ENCODE measurements at regions not wholly inside any gene's neighbourhood (a gene's known extent, or its start where the extent isn't known, plus 50 kb on each side); places are given as distances from the start of the nearest gene placed in this dataset.

DNA sequence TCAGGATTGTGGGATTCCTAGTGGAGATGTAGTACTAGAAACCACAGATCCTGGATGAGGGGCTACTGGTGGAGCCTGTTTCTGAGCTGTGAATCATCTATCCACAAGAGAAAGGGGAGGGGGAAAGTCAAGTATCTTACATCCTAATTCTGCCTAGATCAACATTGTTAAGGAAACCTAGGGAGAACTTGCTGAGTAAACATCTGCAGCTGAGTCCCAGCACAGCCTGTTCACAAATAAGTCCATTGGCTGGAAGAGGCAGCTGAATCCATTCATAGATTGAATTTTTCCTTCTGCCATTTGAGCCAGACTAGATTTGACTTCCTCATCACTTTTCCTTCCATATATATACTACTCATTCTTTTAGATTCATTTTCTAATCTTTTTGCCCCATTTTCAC, 460.5 kb downstream of the TUSC7 start:
- no peak for DNase-seq (ENCODE audit: low read depth in 2 of 3, low spot score in 1 of 3)

DNA sequence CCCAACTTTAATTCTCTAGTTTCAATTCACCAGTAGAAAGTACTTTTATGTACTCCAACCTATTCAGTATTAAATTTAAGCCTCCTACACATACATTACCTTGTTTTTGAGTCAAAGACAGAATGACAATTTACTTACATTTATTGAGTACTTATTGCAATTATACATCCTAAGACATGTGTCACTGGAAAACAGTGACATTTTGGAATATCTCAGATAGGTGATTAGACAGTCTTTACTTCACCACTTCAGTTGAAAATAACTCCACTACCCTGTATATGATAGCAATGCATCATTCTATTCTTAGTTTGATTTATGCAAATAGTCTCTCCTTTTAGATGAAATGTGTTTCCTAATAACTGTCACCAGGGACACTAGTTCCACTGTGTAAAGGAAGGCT, 461.5 kb downstream of the TUSC7 start:
- no peak for DNase-seq (ENCODE audit: low read depth in 2 of 3, low spot score in 1 of 3)

DNA sequence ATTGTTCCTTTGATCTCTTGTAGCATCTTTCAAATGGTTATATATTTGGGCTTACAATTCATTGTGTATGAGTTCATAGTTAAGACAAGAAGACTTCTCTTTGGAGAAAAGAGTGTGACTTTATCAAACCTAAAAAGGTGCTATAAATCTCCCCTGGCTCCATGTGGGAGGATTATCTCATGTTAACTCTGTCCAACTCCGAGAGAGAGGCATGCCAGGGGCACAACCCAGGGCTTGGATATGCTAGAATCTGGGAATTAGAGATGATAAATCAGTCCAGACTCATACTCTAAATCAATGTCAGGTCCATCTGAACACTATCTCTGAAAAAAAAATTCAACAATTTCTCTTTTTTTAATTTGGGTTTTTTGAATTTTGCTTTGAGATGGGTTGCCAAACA, 462.8 kb downstream of the TUSC7 start:
- no peak for DNase-seq (ENCODE audit: low read depth in 2 of 3, low spot score in 1 of 3)

DNA sequence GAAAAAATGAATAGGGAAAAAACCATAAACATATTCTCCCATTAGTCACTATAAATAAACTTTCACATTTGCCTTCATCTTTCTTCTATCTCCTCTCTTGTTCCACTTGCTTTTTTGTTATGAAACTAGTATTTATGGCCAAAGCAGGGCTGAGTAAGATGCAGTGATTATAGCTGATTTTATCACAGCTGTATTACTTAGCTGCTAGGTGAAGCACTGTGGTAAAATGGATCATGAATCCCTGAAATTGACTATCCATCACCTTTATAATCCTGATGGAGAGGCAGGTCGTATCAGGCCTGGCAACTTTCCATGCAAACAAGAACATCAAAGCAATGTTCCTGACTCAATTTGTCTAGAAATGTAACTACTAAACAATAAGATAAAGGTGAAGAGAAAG, 471.6 kb downstream of the TUSC7 start:
- DNase-seq (ENCODE audit: low read depth in 2 of 3, low spot score in 1 of 3): no peak

DNA sequence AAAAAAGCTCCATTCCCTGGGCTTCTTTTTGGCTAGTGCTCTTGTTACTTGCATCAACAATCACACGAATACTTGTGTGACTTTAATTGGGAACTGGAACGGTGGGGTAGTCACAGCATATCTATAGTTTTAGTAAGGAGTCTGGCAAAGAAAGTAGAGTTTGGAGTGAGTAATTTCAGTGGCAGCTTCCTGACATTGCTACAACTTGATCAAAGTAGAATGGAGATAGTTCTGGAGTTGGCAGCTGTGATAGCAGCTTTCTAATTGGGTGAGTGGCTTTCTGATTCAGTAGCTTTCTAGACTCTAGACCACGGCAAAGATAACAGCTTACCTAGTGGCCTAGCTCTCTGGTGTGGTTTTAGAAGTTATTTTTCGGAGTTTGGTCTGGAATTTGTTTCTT, 475.0 kb downstream of the TUSC7 start:
- no peak for DNase-seq (ENCODE audit: low read depth in 2 of 3, low spot score in 1 of 3)

DNA sequence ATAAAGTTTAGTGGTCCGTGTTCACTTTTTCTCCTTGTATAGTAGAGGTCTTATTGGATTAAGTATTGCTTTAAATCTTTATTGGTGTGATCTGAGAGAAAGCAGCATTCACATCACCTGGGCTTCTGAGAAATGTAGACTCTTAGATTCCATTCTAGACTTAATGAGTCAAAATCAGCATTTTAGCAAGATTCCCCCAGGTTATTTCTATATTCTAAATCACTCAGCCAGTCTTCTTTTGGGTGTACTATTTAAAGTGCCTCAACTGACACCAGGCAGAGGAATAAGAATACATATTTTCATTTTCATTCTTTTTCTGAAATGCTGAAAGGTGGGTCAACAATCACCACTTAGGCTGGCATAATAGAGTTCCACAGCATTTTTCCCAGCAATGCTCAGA, 481.7 kb downstream of the TUSC7 start:
- DNase-seq (ENCODE audit: low read depth in 2 of 3, low spot score in 1 of 3): no peak

DNA sequence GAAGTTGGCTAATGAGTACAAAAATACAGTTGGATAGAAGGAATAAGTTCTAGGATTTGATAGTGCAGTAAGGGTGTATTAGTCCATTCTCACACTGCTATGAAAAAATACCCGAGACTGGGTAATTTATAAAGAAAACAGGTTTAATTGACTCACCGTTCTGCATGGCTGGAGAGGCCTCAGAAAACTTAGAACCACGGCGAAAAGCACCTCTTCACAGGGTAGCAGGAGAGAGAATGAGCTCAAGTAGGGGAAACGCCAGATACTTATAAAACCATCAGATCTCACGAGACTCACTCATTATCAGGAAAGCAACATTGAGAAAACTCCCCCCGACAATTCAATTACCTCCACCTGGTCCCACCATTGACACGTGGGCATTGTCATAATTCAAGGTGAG, 483.3 kb downstream of the TUSC7 start:
- no peak for DNase-seq (ENCODE audit: low read depth in 2 of 3, low spot score in 1 of 3)

DNA sequence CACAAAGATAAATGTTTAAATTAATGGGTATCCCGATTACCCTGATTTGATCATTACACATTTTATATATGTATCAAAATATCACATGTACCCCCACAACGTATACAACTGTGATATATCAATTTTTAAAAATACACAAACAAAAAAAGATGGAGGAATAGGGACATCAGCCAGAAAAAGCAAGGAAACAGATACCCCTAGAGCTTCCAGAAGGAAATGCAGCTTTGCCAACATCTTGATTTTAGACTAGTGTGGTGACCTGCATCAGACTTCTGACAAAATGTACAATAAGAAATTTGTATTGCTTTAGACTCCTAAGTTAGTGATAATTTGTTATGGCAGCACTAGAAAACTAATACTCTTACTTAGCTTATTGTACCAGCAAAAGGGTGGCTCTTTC, 483.8 kb downstream of the TUSC7 start:
- DNase-seq (ENCODE audit: low read depth in 2 of 3, low spot score in 1 of 3): no peak

DNA sequence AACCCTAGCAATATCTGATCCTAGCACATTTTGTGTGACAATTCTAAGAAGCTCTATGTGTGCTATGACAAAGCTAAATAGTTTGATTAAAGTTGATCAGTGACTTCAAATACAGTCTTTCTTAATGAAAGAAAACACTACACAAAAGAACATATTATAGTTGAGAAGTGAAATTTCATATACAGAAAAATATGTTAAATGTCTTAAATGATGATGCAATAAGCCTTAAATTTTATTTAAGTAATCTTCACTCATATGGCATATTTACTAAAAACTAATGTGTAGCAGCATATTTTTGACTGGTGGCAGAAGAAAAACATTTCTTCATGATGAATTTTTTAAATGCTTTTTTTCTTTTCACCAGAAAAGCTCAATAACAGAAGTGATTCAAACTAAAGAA, 485.5 kb downstream of the TUSC7 start:
- no peak for DNase-seq (ENCODE audit: low read depth in 2 of 3, low spot score in 1 of 3)

DNA sequence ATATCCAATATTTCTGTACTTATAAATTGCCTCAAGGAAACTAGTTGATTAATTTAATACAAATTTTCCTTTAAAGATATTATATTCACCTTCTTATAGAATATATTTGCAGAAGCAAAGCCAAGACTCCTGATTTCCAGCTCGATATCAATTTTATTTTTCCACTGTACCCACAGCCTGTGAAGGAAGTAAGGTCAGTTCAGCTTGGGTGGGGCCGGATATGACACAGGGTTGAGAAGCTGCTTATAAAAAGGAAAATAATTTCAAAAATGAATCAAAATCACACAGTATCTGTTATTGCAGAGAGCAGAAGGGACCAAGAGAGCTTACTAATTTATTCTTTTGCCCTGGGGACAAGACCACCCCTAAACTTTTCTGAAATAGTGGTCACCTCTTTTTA, 491.4 kb downstream of the TUSC7 start:
- no peak for DNase-seq (ENCODE audit: low read depth in 2 of 3, low spot score in 1 of 3)

DNA sequence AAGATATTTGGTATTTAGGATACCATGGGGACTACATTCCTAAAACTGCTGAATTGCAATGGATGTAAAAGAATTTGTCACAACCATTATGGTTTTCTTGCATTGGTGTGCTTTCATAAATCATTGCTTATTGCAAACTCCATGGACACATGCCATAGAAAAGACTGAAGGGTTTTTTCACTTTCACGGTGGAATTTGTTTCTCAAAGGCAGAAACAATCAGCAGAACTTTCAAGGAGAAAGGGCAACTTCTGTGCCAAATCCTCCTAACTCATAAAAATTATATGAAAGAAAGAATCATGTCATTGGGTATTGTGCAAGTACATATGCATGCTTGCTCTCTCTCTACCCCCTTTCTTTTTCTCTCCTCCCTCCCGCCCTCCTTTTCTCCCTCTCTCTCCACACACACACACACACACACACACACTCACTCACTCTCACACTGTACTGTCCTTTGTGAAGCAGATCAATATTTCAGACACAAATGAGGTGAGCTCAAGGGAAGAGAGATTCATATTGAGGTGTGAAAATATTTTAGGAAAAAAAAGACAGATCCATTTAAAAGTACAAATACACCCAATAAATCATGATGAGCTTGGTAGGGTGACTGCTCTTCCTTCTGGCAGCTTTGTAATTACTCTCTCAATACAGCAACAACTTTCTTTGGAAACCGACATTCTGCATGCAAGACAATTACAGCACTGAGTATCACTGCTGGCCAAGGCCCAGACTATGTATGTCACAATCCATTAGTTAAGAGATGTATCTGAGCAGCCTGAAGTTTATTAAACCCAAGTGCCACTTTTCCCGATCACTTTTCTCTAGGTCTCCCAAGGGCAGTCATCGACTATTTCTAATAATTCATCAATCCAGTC, 492.6 kb downstream of the TUSC7 start:
- DNase-seq (ENCODE audit: low read depth in 2 of 3, low spot score in 1 of 3): no peak

DNA sequence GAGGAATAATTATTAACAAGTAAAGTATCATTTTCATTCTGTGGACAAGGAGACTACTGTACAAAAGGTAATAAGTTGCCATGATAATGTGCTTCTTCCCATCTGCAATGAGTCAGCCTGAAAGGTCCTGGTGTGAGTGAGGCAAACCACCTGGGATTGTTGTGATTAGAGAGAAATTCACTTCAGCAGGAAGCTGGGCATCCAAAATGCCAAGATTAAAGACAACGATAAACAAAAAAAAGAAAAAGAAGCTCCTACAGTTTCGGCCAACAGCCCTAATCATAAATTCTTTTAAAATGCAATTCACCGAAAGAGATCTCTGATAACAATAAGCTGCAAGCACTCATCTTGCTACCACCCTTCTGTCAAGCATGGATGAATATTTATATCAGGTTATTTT, 507.8 kb downstream of the TUSC7 start:
- no peak for DNase-seq (ENCODE audit: low read depth in 2 of 3, low spot score in 1 of 3)

DNA sequence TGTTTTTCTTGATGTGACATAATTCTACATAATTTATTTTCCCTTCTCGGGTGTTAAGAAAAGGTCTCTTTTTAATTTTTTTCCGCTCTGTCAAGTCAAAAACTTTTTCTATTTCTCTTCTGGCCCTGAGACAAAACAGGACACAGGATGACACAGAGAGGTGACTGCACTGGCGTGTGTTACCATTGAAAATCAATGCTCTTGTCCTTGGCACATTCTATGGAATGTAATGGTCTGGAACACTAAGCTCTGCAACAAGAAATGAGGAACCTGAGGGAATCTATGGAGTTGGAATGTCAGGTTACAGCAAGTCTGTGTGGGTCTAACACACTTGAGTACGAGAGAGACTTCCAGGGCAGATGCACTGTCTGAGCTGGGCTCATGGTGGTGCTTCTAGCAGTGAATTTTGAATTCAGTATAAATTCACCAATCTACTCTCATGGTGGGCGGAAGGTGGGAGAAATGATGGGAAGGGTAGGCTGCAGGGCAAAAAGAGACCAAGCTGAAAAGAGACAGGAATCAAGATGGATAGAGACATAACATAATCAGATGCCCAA, 508.3 kb downstream of the TUSC7 start:
- no peak for DNase-seq (ENCODE audit: low read depth in 2 of 3, low spot score in 1 of 3)

DNA sequence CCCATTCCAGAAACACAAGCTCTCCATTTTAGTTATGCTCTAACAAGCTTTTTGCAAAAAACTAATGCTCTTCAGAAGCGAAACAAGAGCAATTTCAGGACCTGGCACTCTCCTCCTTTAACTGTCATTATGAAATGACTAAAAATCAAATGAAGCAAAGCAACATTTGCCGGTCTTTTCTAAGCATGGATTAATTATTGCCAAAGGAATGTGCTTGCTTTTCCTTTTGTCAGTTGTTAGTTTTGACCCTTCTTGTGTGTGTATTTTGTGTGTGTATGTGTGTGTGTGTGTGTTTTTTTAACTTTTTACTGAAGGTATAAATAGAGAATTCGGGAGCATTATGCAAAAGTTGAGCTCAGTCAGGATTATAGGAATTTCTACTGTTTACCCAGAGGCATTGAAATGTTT, 509.1 kb downstream of the TUSC7 start:
- no peak for DNase-seq (ENCODE audit: low read depth in 2 of 3, low spot score in 1 of 3)

DNA sequence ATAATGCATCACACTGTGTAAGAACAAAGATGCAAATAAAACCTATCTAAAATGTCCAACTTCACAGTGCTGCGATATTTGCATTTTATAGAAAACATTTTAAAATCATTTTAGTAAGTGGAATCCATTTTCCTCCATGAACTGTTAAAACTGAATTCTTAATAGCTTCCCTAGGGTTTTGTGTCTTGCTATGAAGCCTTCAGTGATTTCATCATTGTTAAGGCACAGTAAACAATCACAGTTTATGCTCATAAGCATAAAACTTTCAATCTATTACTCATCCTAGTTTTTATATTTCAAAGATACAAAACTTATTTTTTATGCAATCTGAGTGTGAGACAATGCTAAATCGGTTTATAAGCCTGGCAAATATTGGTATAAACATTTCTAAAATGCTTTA, 509.7 kb downstream of the TUSC7 start:
- no peak for DNase-seq (ENCODE audit: low read depth in 2 of 3, low spot score in 1 of 3)

DNA sequence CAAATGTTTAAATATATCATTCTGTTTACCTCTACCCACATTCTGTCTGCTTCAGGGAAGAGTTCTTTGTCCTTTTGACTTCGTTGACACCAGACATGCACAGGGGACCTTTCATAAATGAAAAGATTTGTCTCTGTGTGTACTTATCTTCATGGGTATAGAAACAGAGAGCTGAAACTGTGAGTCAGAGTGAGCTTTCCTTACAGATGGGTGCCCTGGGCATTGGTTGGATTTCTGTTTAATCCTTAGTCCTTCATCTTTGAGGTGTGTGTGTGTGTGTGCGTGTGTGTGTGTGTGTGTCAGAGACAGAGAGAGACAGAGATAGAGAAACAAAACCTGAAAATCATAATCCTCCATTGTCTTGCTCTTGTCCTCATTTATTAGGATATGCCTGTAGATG, 517.4 kb downstream of the TUSC7 start:
- no peak for DNase-seq (ENCODE audit: low read depth in 2 of 3, low spot score in 1 of 3)

DNA sequence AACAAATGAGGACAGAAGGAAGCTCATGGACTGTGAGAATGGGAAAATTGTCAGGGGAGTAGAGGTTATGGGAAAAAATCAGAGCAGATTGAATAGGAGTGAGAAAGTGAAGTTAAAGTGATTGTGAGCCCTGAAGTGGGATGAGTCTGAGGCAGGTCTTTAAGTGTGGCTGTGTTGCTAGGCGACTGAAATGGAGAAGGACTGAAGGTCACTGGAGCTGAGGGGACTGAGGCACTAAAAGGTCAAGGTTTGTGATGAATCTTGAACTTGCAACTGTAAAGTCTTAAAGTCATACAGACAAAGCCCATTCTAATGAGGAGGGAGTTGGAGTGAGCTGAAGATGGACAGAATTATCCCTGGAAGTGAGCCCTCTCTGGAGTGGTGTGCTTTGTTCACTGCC, 518.9 kb downstream of the TUSC7 start:
- no peak for DNase-seq (ENCODE audit: low read depth in 2 of 3, low spot score in 1 of 3)

DNA sequence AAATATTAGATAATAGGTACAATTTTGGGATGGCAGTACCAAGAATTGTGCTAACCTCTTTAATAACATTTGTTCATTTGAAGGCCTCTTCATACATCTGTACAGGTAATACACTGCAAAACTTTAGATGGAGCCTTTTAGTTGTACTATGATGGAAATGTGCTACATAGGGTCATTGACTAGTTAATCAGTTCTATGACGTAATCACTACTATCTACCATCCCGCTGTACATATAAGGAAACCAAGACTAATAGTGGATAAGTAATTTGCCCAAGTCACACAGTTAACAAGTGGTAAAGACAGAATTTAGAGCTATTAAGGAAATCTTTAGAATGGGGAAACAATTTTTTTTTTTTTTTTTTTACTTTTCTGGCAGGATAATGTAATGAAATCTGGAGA, 521.3 kb downstream of the TUSC7 start:
- DNase-seq (ENCODE audit: low read depth in 2 of 3, low spot score in 1 of 3): no peak

DNA sequence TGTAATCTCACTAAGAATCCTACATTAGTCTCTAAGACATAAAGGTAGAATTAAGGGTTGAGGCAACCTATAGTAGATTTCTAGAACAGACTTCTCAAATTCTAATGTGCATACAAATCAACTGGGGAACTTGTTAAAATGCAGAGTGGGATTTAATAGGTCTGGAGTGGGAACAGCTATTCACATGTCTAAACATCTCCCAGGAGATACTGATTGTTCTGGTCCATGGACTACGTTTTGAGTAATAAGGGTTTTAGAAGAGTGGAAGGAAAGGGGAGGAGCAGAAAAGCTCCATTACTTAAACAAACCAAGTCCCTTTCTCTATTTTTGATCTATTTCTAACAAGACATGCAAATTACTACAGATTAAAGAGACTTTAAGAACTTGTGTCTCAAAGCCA, 524.8 kb downstream of the TUSC7 start:
- DNase-seq (ENCODE audit: low read depth in 2 of 3, low spot score in 1 of 3): no peak

DNA sequence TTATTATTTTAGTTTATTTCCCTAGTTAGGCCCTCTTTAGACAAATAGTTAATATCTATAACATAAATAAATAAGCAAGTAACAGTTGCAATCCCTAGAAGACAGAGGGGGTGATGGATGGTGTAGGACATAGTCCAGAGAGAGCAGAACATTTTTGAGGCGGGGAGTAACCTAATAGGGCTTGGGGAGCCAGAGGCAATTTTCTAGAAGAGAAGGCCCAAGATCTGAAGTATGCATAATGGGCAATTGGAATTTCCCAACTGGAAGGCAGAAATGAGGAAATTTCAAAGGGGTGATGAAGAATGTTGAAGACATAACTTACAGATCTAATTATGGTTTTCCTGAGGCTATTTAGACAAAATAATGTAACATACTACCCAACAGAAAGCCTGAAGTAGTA, 525.7 kb downstream of the TUSC7 start:
- no peak for DNase-seq (ENCODE audit: low read depth in 2 of 3, low spot score in 1 of 3)

DNA sequence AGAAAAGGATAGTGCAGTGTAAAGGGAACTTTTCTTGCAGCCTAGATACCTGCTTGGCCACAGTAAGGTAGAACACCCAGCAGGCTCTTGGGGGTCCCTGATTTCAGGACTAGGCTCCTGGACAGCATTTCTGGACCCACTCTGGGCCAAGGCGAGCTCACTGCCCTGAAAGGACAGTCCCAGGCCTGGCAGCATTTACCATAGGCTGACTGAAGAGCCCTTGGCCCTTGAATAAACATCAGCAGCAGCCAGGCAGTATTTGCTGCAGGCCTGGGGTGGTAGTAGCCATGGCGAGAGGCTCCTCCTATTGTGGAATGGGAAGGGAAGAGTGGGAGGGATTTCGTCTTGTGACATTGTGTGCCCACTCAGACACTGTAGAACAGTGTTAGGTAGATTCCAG, 529.2 kb downstream of the TUSC7 start:
- no peak for DNase-seq (ENCODE audit: low read depth in 2 of 3, low spot score in 1 of 3)

DNA sequence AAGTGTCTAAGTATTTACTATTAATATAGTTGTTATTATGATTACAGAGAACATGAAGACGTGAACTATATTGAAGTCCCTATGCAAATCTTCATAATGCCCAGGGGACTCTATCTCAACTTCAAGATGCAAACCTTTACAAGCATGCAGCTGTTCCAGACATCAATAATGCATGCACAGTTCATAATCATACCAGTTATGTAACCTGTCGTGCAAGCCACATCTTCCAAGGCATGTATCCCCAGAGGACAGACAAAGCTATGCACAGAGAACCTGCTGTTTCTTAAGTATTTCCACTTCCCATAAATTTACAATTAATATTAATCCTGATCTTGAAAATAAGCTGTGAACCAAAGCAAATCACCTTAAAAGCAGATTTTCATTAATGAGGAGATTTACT, 534.1 kb downstream of the TUSC7 start:
- DNase-seq (ENCODE audit: low read depth in 2 of 3, low spot score in 1 of 3): no peak
